ENCODE measurements at regions not wholly inside any gene's neighbourhood (a gene's known extent, or its start where the extent isn't known, plus 50 kb on each side); places are given as distances from the start of the nearest gene placed in this dataset.

DNA sequence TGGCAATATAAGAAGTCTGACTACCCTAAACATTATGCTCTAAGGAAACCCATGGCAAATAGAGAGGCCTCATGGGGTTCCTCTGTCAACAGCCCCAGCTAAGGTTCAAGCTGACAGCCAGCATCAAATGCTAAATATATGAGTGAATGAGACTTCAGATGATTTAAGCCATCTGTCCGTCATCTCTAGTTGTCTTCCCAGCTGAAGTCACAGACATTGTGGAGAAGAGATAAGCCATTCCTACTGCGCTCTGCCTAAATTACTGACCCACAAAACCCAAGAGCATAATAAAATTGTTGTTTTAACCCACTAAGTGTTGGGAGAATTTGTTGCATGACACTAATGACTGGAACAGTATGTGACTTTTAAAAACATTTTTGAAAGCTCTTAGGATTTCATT lies 87.3 kb upstream of the IGSF10 start:
- no peak overlapping the region for H3K4me3 ChIP-seq (ENCODE audit: low read length)
- Mint-ChIP-seq H3K9me3 (no peaks in the 10 kb centered on the region), H3K4me1 (ENCODE audit: low read depth) (no peaks in the 10 kb centered on the region), H3K4me3 (no peak overlapping the region), H3K36me3 (ENCODE audit: low read depth) (no peaks in the 10 kb centered on the region), H3K27me3 (no peaks in the 10 kb centered on the region), H3K27ac (no peak overlapping the region)
- H3K4me1 ChIP-seq (ENCODE audit: insufficient read depth, low read length), result no peaks in the 10 kb centered on the region
- H3K27me3 ChIP-seq (ENCODE audit: control insufficient read depth in 1 of 2, insufficient read depth in 2 of 2, low read length in 2 of 2), result peaks cover 0 to 5% of the 10 kb centered on the region in 2 experiments
- POLR2A ChIA-PET, result no interaction called here
- CTCF ChIA-PET, result no interaction called here
- intact Hi-C loops (cut with DNase I, micrococcal nuclease), result no loop called here
- no peak for DNase-seq
- H3K36me3 ChIP-seq (ENCODE audit: insufficient read depth, low read length), result no peaks in the 10 kb centered on the region
- TF ChIP-seq, protein P1, sequence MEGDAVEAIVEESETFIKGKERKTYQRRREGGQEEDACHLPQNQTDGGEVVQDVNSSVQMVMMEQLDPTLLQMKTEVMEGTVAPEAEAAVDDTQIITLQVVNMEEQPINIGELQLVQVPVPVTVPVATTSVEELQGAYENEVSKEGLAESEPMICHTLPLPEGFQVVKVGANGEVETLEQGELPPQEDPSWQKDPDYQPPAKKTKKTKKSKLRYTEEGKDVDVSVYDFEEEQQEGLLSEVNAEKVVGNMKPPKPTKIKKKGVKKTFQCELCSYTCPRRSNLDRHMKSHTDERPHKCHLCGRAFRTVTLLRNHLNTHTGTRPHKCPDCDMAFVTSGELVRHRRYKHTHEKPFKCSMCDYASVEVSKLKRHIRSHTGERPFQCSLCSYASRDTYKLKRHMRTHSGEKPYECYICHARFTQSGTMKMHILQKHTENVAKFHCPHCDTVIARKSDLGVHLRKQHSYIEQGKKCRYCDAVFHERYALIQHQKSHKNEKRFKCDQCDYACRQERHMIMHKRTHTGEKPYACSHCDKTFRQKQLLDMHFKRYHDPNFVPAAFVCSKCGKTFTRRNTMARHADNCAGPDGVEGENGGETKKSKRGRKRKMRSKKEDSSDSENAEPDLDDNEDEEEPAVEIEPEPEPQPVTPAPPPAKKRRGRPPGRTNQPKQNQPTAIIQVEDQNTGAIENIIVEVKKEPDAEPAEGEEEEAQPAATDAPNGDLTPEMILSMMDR (IDR thresholded peaks at IDR 0.05), result no peak
- no peaks in the 10 kb centered on the region for H3K9me3 ChIP-seq (ENCODE audit: control insufficient read depth in 1 of 2, insufficient read depth in 1 of 2, low read length in 2 of 2)
- H3K27ac ChIP-seq (ENCODE audit: low read depth in 1 of 2, low read length in 2 of 2), result no peak overlapping the region
- no peak for ATAC-seq (ENCODE audit: poor library complexity)

DNA sequence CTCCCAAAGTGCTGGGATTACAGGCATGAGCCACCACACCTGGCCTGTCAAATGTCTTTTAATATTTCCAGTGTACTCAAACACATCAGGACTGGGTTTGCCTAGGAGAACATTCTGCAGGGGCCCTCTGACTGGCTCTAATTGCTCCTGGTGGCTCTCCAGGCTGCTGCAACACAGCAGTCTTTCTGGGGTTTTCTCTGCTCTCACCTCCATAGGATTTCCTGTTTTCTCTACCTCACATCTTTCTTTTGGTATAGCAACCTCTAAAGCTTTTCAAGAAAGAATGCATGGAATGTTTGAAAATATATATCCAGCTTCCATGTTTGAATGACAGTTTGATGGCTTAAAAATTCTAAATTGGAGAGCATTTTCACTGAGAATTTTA lies 83.3 kb upstream of the IGSF10 start:
- no peak for DNase-seq
- ChIA-PET POLR2A (no interaction called here), CTCF (no interaction called here)
- Mint-ChIP-seq H3K27me3 (no peaks in the 10 kb centered on the region), H3K4me1 (ENCODE audit: low read depth) (no peaks in the 10 kb centered on the region), H3K9me3 (no peaks in the 10 kb centered on the region), H3K4me3 (no peak overlapping the region), H3K27ac (no peak overlapping the region), H3K36me3 (ENCODE audit: low read depth) (no peaks in the 10 kb centered on the region)
- Histone ChIP-seq H3K27ac (ENCODE audit: low read depth in 1 of 2, low read length in 2 of 2) (no peak overlapping the region), H3K4me3 (ENCODE audit: low read length) (no peak overlapping the region), H3K9me3 (ENCODE audit: control insufficient read depth in 1 of 2, insufficient read depth in 1 of 2, low read length in 2 of 2) (no peaks in the 10 kb centered on the region), H3K4me1 (ENCODE audit: insufficient read depth, low read length) (no peaks in the 10 kb centered on the region), H3K27me3 (ENCODE audit: control insufficient read depth in 1 of 2, insufficient read depth in 2 of 2, low read length in 2 of 2) (no peaks in the 10 kb centered on the region), H3K36me3 (ENCODE audit: insufficient read depth, low read length) (no peaks in the 10 kb centered on the region)
- no peak for ATAC-seq (ENCODE audit: poor library complexity)
- TF ChIP-seq, protein P1 (IDR thresholded peaks at IDR 0.05), result no peak
- intact Hi-C loops (cut with DNase I, micrococcal nuclease), result no loop called here

DNA sequence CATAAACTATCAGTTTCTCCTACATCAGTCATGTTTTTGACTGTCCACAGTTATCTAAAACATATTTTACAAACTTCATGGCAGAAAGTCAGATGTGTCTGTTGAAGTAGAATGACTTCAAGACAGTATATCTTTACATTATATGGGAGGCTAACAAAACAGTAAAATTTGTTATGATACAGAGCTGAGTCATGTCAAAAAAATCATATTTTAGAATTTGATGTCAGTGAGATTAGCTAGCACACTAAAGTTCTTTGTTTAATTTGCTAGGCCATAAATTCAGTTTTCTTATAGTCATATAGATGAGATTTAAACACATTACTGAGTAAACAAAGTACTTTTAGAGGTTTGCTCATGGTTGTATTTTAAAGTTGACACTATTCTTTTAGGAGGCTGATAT lies 80.3 kb upstream of the IGSF10 start:
- Histone ChIP-seq H3K9me3 (ENCODE audit: control insufficient read depth in 1 of 2, insufficient read depth in 1 of 2, low read length in 2 of 2) (no peaks in the 10 kb centered on the region), H3K4me3 (ENCODE audit: low read length) (no peak overlapping the region), H3K27me3 (ENCODE audit: control insufficient read depth in 1 of 2, insufficient read depth in 2 of 2, low read length in 2 of 2) (no peaks in the 10 kb centered on the region), H3K27ac (ENCODE audit: low read depth in 1 of 2, low read length in 2 of 2) (no peak overlapping the region), H3K36me3 (ENCODE audit: insufficient read depth, low read length) (no peaks in the 10 kb centered on the region), H3K4me1 (ENCODE audit: insufficient read depth, low read length) (no peaks in the 10 kb centered on the region)
- no peak overlapping the region for H3K27ac Mint-ChIP-seq
- intact Hi-C loops (cut with DNase I, micrococcal nuclease), result no loop called here
- no peak overlapping the region for H3K4me3 Mint-ChIP-seq
- no peaks in the 10 kb centered on the region for H3K4me1 Mint-ChIP-seq (ENCODE audit: low read depth)
- TF ChIP-seq, protein P1 (IDR thresholded peaks at IDR 0.05), result no peak
- H3K9me3 Mint-ChIP-seq, result no peaks in the 10 kb centered on the region
- H3K27me3 Mint-ChIP-seq, result no peaks in the 10 kb centered on the region
- CTCF ChIA-PET, result no interaction called here
- ATAC-seq (ENCODE audit: poor library complexity) (no peak), DNase-seq (no peak)
- no peaks in the 10 kb centered on the region for H3K36me3 Mint-ChIP-seq (ENCODE audit: low read depth)
- POLR2A ChIA-PET, result no interaction called here
